Activated T-cell treated with anti-CD3 and anti-CD28 coated beads for 48 hours (primary cell): ENCODE measurements at regions not wholly inside any gene's neighbourhood (a gene's known extent, or its start where the extent isn't known, plus 50 kb on each side); places are given as distances from the start of the nearest gene placed in this dataset.
"Not testable (repeated sequence)": the region's sequence is repeated elsewhere in the genome, so short reads cannot be mapped to it uniquely, and the experiment has no call there.

Experiments
- DNase-seq: peaks from one replicate; pipeline ENCODE4 v3.0.0-alpha.2; 2020; ENCODE audit warnings: low read depth

DNA sequence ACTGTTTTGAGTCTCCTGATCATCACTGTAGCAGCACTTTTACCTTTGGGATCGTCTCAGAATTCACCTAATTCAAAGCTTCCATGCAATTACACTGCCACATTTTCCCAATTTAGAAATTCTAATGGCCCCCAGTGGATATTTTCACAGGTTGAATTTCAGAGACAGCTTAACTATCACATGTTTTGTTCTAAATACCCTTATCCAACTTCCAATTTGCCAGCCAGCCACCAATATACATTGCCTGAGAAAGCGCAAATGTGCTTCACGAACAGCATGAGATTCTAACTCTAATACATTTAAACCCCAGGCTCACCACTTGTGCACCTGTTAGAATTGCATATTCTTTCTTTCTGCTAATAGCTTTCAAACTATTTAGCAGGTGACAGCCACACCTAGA, 1160.9 kb upstream of the TMEM132C start:
- no peak for DNase-seq

DNA sequence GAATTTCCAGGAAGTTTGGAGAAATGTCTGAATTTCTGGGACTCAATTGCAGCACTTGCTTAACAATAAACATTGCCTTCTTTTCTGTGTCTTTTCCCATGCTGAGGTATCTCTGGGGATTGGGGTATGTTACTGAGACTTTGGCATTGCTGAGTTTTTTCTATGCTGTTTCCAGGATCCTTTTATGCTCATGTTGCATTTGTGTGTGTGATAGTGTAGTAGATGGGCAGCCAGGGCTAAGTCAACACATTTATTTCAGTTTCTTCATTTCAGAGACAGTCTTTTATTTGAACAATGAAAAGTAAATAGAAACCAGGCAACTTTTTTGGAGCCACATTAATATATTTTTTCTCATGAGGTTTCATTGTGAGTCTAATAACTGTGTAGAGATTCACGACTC, 1160.3 kb upstream of the TMEM132C start:
- DNase-seq: no peak

GRCh38 chr12:127107744-127108143, 1159.2 kb upstream of the TMEM132C start:
- DNase-seq: no peak

- DNase-seq: peak; percentile 30
Measured at GRCh38 chr12:127108360-127109215, 1158.4 kb upstream of the TMEM132C start.

DNA sequence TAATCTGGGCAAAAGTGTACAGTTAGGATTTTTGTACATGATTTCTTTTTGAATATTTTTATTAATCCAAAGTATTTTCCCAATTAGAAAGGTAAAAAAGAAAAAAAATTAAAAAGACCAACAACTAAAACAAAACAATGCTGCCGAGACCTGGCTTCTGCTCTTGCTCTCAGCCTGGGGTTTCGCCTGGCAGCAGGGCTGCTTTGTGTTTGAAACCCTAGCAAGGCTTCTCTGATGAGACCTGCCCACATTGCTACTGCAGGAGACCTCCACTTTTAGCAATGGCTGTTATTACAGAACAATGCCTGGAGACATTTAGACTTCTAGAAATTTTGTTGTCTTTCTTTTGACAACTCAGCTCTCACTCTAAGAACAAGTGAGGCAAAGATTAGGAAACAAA, 1153.0 kb upstream of the TMEM132C start:
- DNase-seq: no peak

- DNase-seq: no peak
Measured at GRCh38 chr12:127115468-127116035, 1151.4 kb upstream of the TMEM132C start.

- DNase-seq: no peak
Measured at GRCh38 chr12:127118251-127118650, 1148.7 kb upstream of the TMEM132C start.

DNA sequence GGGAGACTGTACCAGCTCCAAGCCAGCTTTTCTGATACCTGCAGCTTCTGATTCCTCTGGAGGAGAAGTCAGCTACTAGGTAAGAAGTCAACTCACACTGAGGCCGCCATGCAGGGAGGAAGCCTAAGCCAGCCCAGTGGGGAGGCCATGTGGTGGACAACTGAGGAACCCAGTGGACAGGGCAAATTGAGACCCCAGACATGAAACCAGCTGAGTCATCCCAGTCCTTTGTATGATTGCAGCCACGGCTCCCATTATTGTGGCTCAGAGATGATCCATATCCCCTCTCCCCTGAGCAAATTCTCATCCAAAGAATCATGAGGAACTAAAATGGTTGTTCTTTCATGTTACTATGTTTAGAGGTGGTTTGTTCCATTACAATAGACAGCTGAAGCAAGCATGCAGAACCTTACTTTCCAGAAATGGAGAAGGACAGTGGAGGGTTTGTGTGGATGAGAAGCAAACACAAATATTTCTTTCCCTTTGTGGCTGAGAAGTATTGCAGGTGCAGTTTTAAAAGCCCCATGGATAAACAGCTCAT, 1147.3 kb upstream of the TMEM132C start:
- DNase-seq: no peak

- DNase-seq: no peak
Measured at GRCh38 chr12:127120851-127121250, 1146.1 kb upstream of the TMEM132C start.

DNA sequence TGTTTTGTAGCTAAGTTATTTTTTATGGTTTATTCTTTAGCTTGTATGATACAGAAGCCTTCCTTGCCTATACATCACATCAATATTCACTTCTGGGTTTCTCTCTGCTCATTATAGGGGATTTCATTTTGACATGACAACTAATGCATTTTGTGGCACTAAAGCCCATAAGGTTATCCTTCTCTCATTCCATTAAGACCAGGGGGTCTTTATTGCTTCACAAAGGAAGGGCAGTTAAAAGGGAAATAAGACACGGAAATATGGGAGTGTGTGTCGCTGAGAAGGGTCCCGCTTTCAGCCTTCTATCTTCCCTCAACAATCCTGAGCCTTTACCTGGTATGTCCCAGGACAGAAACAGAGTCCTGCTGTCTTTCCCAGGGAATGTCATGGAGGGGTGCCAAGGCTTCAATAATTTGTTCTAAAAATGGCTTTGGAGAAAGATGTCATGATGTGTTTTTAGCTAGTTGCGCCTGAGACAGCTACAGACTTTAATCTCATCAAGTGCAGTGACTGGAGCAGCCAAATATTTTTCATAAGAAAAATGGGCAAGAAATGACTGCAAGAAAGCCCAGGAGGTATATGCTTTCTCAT, 1145.4 kb upstream of the TMEM132C start:
- DNase-seq: no peak

- peak; percentile 44 for DNase-seq
Measured at GRCh38 chr12:127125607-127126259, 1141.2 kb upstream of the TMEM132C start.

DNA sequence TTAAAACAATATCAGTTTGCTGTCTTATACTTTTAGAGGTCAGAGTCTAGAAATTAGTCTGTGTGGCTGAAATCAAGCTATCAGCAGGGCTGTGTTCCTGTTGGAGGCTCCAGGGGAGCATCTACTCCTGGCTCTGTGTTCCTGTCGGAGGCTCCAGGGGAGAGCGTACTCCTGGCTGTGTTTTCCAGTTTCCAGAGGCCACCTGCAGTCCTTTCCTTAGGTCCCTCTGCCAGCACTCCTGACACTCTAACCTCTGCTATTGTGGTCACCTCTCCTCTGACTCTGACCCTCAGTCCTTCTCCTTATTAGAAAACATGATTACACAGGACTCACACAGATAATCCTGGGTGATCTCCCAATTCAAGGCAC, 1140.7 kb upstream of the TMEM132C start:
- no peak for DNase-seq

DNA sequence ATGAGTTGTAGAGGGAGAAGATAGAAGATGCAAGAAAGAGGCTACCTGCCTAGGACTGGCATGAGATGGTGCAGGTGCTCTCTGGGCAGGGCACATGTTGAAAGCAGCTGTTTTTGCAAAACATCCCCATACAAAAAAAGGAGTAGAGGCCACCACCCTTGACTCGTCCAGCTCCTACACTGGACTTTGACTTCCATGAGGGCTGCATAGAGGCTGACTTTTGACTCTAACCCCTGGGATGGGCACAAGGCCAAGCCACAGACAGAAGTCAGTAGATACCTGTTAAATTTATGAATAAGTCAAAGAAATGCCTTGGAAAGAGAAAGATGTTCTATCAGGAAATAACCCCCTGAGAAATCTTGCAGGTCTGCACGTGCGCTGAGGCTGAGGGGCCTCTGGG, 1139.1 kb upstream of the TMEM132C start:
- no peak for DNase-seq

- no peak for DNase-seq
Measured at GRCh38 chr12:127130506-127131124, 1136.4 kb upstream of the TMEM132C start.

DNA sequence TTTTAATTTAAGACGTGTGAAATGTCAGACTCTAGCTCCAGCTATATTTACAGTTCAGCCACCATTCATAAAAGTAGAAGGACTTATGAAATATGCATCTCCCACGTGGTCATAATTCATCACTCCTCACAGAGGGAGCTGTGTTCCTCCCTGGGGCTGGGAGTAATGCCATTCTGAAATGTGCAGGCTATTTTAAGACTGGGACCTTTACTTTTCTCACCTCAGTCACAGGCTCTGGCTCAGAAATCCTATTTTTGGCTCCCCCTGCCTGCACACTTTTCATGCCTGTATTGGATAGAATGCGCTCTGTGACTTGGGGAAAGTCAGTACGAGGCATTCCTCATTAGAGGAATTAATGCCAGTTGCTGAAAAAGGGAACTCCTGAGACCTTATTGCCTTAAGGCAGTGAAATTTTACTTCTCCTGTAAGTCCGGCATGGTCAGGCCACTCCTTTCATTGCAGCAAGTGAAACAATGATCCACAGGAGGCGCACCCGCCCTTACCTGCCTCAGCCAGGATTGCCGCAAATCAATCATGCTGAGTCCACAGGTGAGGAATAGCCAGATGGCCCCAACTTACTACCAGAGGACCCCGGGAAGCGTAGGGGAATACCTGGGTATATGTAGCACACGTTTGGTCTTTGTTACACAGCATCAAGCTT, 1133.2 kb upstream of the TMEM132C start:
- no peak for DNase-seq

- not testable (repeated sequence) for DNase-seq
Measured at GRCh38 chr12:127140864-127141484, 1126.0 kb upstream of the TMEM132C start.

GRCh38 chr12:127143020-127143419, 1124.0 kb upstream of the TMEM132C start:
- DNase-seq: no peak

- no peak for DNase-seq
Measured at GRCh38 chr12:127144770-127145169, 1122.2 kb upstream of the TMEM132C start.

DNA sequence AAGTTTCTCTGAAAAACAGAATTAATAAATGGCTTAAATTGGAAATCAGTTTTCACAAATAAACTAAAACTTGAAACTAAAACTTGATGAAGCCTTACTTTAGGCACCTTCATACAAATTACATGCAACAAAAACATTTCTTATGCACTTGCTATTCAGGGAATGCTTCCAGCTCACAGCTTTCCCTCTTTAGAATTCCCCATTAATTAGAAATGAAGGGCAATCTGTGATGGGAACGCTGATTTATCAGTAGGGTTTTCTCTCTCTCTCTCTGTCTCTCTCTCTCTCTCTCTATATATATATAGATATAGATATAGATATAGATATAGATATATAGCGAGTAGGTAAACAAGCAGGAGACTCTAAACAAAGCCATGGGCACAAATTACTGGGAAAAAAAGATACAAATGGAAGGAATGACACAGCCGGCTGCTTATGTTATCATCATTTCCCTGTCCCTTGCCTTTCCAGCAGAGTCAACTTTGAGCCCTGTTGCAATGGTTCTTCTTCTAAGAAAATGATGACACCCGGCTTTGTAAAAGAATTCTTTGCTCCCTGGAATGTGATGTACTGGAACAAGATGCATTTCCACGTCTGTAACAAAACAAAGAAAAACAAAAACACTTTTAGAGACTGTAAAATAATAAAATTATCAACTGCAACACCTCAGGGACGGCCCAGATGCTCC, 1121.6 kb upstream of the TMEM132C start:
- DNase-seq: no peak
